Thyroid gland (tissue), 4 donors: ENCODE measurements at regions not wholly inside any gene's neighbourhood (a gene's known extent, or its start where the extent isn't known, plus 50 kb on each side); places are given as distances from the start of the nearest gene placed in this dataset.
A peak's percentile ranks its signal among the peaks of the same experiment; 100 is the strongest.

Experiments used
- DNase-seq, 2 donors: peaks; one replicate each; pipeline ENCODE4 v3.0.0-alpha.2; 2019
- H3K27ac ChIP-seq, 3 donors: fragments of 200-600 bp; sonication (generic); 1 replicate in 2 of 3; 2 replicates in 1 of 3; pipeline ENCODE4 v1.5.1; 2016 to 2019; ENCODE audit warnings: mild to moderate bottlenecking in 1 of 3, moderate library complexity in 1 of 3
- H3K27me3 ChIP-seq: fragments of 200-600 bp; sonication (generic); one replicate; pipeline ENCODE4 v1.5.1; 2019
- H3K36me3 ChIP-seq, 2 donors: fragments of 200-600 bp; sonication (generic); one replicate each; pipeline ENCODE4 v1.5.1; 2016 to 2019
- H3K4me1 ChIP-seq, 2 donors: fragments of 200-600 bp; sonication (generic); one replicate each; pipeline ENCODE4 v1.5.1; 2017 to 2019
- H3K4me3 ChIP-seq, 3 donors: fragments of 200-600 bp; sonication (generic); replicated peaks in 1 of 3; 1 replicate in 2 of 3; 2 replicates in 1 of 3; pipeline ENCODE4 v1.5.1; 2016; ENCODE audit warnings: mild to moderate bottlenecking in 1 of 3
- H3K9me3 ChIP-seq: fragments of 200-600 bp; sonication (generic); one replicate; pipeline ENCODE4 v1.5.1; 2017
- POLR2A ChIP-seq, 2 donors: fragments of 450-650 bp; IDR thresholded peaks; one replicate each; pipeline ENCODE4 v1.6.1; 2017; ENCODE audit warnings: antibody characterized with exemption in 2 of 2, mild to moderate bottlenecking in 2 of 2, moderate library complexity in 1 of 2
- WGBS, 2 donors: methylation state at CpG; one replicate each; pipeline ENCODE4 v1.1.5; 2017; 5-methylcytosine and 5-hydroxymethylcytosine counted together
- intact Hi-C: fragments of 100-400 bp; cut with DNase I; formaldehyde crosslinking; loops from one replicate; pipeline ENCODE4 v1.15.1; 2023
- TF ChIP-seq, protein P1 (sequence below), 6 experiments: fragments of 200-600 bp in 3 of 6; fragments of 450-650 bp in 3 of 6; sonication (generic) in 3 of 6; IDR thresholded peaks; one replicate each; pipeline ENCODE4 v1.5.1; 2016 to 2019; ENCODE audit warnings: antibody characterized with exemption in 6 of 6, mild to moderate bottlenecking in 2 of 6, inconsistent platforms in 1 of 6, moderate library complexity in 1 of 6

DNA sequence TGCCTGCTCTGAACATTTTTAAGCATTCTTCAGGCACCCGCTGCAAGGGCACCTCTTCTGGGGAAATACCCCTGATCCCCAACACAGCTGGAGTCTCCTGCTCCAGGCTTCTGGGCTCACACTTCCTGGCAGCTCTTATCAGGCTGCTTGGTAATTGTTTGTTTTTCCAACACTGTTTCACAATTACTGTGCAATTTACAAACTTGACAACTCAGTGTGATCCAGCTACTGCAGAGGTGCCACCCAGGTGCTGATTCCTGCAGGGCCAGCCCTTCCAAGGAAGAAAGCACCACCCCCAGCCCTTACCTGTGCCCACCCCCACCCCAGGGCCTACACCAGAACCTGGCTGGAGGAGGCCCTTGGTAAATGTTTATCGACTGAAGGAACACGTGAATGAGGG is 66.5 kb downstream of the MAGEF1 start:
- Histone ChIP-seq H3K9me3 (no peaks in the 10 kb centered on the region), H3K36me3 (no peaks in the 10 kb centered on the region), H3K27me3 (no peaks in the 10 kb centered on the region), H3K4me1 (no peaks in the 10 kb centered on the region), H3K4me3 (no peak overlapping the region), H3K27ac (no peak overlapping the region)
- WGBS, 2 donors: 78% methylated on average over 3 of the region's 3 CpGs
- TF ChIP-seq, protein P1, sequence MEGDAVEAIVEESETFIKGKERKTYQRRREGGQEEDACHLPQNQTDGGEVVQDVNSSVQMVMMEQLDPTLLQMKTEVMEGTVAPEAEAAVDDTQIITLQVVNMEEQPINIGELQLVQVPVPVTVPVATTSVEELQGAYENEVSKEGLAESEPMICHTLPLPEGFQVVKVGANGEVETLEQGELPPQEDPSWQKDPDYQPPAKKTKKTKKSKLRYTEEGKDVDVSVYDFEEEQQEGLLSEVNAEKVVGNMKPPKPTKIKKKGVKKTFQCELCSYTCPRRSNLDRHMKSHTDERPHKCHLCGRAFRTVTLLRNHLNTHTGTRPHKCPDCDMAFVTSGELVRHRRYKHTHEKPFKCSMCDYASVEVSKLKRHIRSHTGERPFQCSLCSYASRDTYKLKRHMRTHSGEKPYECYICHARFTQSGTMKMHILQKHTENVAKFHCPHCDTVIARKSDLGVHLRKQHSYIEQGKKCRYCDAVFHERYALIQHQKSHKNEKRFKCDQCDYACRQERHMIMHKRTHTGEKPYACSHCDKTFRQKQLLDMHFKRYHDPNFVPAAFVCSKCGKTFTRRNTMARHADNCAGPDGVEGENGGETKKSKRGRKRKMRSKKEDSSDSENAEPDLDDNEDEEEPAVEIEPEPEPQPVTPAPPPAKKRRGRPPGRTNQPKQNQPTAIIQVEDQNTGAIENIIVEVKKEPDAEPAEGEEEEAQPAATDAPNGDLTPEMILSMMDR (IDR thresholded peaks at IDR 0.05): no peak
- no peak for TF ChIP-seq POLR2A (IDR thresholded peaks at IDR 0.05)
- no peak for DNase-seq
- intact Hi-C loops: no loop called here

DNA sequence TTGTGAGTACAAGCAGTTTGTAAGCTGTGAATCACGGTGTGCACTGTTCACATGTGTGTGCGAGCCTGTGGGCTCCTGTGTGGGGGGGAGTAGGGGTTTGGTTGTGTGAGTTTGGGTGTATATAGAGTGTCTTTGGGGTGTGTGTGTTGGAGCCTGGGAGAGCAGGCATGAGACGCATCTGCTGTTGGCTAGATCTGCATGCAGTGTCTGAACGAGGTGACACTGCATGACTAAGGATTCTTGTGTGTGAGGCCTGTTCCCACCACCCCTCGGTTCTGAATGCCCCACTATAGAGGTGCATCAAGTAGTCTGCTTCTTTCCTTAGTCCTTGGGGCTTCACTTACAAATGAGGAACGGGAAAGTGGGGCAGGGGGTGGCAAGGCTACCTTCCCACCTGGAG is 68.4 kb downstream of the MAGEF1 start:
- Histone ChIP-seq H3K4me3 (no peak overlapping the region), H3K9me3 (no peaks in the 10 kb centered on the region), H3K27me3 (no peaks in the 10 kb centered on the region), H3K4me1 (no peaks in the 10 kb centered on the region), H3K27ac (no peak overlapping the region), H3K36me3 (no peaks in the 10 kb centered on the region)
- intact Hi-C loops: no loop called here
- WGBS, 2 donors: 76 to 79% methylated on average over 6 of the region's 6 CpGs
- TF ChIP-seq POLR2A (IDR thresholded peaks at IDR 0.05): no peak
- TF ChIP-seq, protein P1 (IDR thresholded peaks at IDR 0.05): no peak
- no peak for DNase-seq

DNA sequence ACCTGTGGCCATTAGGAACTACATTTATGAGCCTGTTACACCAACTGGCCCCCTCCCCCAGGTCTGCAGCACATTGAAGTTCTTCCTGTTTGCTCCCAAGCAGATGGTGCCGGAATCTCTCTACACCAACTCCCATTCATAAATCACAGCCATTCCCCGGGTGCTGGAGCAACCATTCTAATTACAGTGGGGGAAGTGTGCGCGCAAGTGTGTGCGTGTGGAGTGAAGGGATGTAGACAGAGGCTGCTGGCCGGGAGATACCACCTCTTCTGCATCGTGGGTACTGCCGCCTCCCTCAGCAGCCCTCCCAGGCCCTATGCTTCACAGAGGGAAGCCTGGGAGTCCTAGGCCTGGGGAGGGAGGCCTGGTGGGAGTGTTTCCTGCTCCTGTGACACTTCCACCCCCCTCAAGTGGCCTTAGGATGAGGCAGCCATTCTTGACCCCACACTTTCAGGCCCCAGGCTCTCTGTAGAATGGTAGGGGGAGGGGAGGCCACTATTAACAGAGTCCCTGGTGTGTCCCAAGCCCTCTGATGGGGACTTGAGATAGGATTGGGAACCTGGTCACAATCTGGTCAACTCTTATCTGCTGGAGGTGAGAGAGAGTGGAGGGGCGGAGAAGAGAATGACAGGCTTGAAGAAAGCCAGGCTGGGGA is 69.1 kb downstream of the MAGEF1 start:
- 80 to 84% methylated on average over 9 of the region's 9 CpGs for WGBS, 2 donors
- intact Hi-C loops: no loop called here
- H3K36me3 ChIP-seq: no peaks in the 10 kb centered on the region
- no peak overlapping the region for H3K27ac ChIP-seq
- H3K4me1 ChIP-seq: no peaks in the 10 kb centered on the region
- TF ChIP-seq POLR2A (IDR thresholded peaks at IDR 0.05): no peak
- TF ChIP-seq, protein P1 (IDR thresholded peaks at IDR 0.05): no peak
- no peak for DNase-seq
- no peaks in the 10 kb centered on the region for H3K27me3 ChIP-seq
- no peaks in the 10 kb centered on the region for H3K9me3 ChIP-seq
- no peak overlapping the region for H3K4me3 ChIP-seq

DNA sequence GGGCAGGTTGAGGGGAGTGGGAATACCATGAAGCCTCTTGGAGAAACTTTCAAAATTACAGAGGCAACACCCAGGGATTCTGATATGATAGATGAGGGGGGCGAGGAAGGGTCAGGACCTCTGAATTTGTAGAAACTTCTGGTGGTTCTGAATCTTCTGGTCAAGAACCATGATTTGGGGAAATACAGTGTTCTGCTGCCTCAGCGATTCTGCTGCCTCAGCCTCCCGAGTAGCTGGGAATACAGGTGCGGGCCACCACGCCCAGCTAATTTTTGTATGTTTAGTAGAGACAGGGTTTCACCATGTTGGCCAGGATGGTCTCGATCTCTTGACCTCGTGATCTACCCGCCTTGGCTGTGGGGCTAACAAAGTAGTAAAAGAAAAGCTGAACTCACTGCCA is 70.4 kb downstream of the MAGEF1 start:
- H3K36me3 ChIP-seq: no peaks in the 10 kb centered on the region
- DNase-seq: no peak
- no peaks in the 10 kb centered on the region for H3K27me3 ChIP-seq
- WGBS, 2 donors: 68 to 95% methylated on average over 8 of the region's 8 CpGs
- H3K9me3 ChIP-seq: no peaks in the 10 kb centered on the region
- TF ChIP-seq POLR2A (IDR thresholded peaks at IDR 0.05): no peak
- TF ChIP-seq, protein P1 (IDR thresholded peaks at IDR 0.05): no peak
- intact Hi-C loops: no loop called here
- H3K4me1 ChIP-seq: peaks cover 3 to 7% of the 10 kb centered on the region in 2 donors
- no peak overlapping the region for H3K4me3 ChIP-seq
- H3K27ac ChIP-seq: no peak overlapping the region

DNA sequence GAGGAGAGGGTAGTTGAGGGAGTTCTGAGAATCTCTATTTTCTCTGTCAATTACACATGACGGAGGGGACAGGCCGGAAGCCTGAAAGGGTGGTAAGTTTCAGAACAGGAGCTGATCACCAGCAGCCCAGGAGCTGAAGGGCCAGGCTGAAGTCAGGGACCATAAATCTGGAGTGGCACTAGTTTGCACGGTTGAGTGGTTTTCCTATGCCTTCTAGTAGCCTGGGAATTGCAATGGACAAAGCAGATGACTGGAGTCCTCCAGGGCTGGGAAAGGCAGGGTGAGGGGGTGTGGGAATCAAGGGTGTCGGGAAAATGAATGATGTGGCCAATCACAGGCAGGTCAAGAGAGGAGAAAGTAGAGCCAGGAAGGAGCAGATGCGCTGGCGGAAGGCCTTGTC is 72.5 kb downstream of the MAGEF1 start:
- Histone ChIP-seq H3K4me3 (no peak overlapping the region), H3K27me3 (no peaks in the 10 kb centered on the region), H3K9me3 (no peaks in the 10 kb centered on the region), H3K4me1 (peaks cover 19 to 27% of the 10 kb centered on the region in 2 donors), H3K27ac (no peak overlapping the region), H3K36me3 (no peaks in the 10 kb centered on the region)
- peak; percentile 46 to 54 for DNase-seq
- intact Hi-C loops: no loop called here
- TF ChIP-seq POLR2A (IDR thresholded peaks at IDR 0.05): no peak
- TF ChIP-seq, protein P1 (IDR thresholded peaks at IDR 0.05): no peak
- WGBS, 2 donors: 58 to 72% methylated on average over 6 of the region's 6 CpGs
